ENCODE measurements at regions not wholly inside any gene's neighbourhood (a gene's known extent, or its start where the extent isn't known, plus 50 kb on each side); places are given as distances from the start of the nearest gene placed in this dataset.

DNA sequence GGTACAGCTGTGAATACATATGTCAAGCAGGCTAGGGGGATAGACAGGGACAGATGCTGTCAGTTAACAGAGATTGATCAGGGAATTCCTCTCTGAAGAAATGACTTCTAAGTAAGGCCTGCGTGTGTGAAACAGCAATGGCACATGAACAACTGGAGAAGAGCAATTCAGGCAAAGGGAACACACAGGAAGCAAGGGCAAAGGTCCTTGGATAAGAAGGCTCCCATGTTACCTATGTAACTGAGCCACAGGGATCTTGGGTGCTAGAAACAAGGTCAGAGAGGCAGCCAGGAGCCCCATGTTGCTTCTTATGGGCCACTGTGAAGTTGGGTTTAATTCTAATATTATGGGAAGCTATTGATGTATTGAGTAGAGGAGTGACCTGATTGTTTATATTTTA, 373.7 kb upstream of the ACVR2A start:
- no peak for TF ChIP-seq CTCF (IDR thresholded peaks at IDR 0.05; ENCODE audit: control insufficient read depth, insufficient read depth, low read depth, low read length, missing control alignments)
- no peak for DNase-seq (ENCODE audit: low read depth)
- H3K4me3 ChIP-seq (ENCODE audit: control insufficient read depth, low read depth, low read length): no peak overlapping the region

DNA sequence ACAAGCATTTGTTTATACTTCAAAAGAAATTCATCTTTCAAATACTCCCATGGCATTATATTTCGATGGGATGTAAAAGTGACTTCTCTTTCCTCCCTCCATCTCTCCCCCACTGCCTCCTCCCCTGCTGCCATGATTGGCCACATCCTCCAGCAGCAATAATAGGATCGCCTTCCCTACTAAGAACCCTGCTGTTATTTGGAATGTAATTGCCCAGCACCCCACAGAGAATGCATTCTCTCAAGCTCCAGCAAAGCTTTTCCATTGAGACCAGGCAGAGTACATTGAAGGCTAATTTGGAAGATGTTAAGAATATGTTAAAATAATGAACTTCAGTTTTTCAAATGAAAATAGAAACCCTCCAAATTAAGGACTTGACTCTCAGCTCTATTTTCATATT, 375.4 kb upstream of the ACVR2A start:
- no peak overlapping the region for H3K4me3 ChIP-seq (ENCODE audit: control insufficient read depth, low read depth, low read length)
- DNase-seq (ENCODE audit: low read depth): no peak
- no peak for TF ChIP-seq CTCF (IDR thresholded peaks at IDR 0.05; ENCODE audit: control insufficient read depth, insufficient read depth, low read depth, low read length, missing control alignments)

GRCh38 chr2:147468963-147469362, 375.9 kb upstream of the ACVR2A start:
- H3K4me3 ChIP-seq (ENCODE audit: control insufficient read depth, low read depth, low read length): no peak overlapping the region
- no peak for DNase-seq (ENCODE audit: low read depth)
- TF ChIP-seq CTCF (IDR thresholded peaks at IDR 0.05; ENCODE audit: control insufficient read depth, insufficient read depth, low read depth, low read length, missing control alignments): no peak

GRCh38 chr2:147468349-147468748, 376.5 kb upstream of the ACVR2A start:
- DNase-seq (ENCODE audit: low read depth): no peak
- TF ChIP-seq CTCF (IDR thresholded peaks at IDR 0.05; ENCODE audit: control insufficient read depth, insufficient read depth, low read depth, low read length, missing control alignments): no peak
- no peak overlapping the region for H3K4me3 ChIP-seq (ENCODE audit: control insufficient read depth, low read depth, low read length)

DNA sequence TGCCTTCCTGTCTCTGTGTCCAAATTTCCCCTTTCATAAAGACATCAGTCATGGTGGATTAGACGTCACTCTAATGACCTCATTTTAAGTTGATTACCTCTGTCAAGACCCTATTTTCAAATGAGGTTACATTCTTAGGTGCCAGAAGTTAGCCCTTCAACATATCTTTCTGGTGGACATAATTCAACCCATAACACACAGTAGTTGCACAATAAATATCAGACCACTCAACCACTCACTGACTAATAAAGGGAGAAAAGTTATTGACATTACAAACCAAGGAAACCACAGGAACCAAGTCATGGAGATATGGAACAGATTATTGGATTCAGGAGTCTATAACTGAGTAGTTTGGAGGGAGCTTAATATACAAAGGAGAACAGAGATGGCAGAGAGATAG, 377.4 kb upstream of the ACVR2A start:
- no peak for TF ChIP-seq CTCF (IDR thresholded peaks at IDR 0.05; ENCODE audit: control insufficient read depth, insufficient read depth, low read depth, low read length, missing control alignments)
- no peak for DNase-seq (ENCODE audit: low read depth)

DNA sequence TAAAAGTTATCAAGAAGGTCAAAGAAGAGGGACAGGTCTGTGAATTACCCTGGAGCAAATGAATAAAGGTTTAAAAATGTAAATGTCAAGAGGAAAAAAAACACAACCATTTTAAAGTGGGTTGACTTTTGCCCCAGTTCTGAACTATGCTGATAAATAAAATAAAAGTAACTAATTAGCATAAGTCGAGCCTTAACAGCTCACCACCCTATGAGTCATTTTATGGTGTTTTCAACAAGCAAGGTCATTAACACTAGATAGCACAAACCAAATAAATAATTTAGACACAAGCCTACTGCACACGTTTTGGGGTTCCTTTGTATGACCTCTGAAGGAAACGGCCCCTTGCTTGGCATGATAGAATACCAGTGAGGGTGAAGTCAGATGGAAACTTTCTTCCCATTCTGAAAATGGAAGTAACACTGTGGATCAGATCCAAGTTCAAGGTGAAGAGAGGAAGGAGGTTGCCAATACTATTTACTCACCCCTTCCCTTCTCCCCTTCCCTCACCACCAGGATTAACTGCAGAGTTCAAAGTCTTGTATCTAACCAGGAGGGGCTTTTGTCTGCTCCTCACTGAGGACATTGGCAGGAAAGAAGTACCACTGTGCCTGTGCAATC, 380.0 kb upstream of the ACVR2A start:
- DNase-seq (ENCODE audit: low read depth): no peak
- H3K4me3 ChIP-seq (ENCODE audit: control insufficient read depth, low read depth, low read length): no peak overlapping the region
- no peak for TF ChIP-seq CTCF (IDR thresholded peaks at IDR 0.05; ENCODE audit: control insufficient read depth, insufficient read depth, low read depth, low read length, missing control alignments)

More for the DNA sequence above, 377.4 kb upstream of the ACVR2A start:
- H3K4me3 ChIP-seq (ENCODE audit: control insufficient read depth, low read depth, low read length): no peak overlapping the region
